ENCODE measurements at regions not wholly inside any gene's neighbourhood (a gene's known extent, or its start where the extent isn't known, plus 50 kb on each side); places are given as distances from the start of the nearest gene placed in this dataset.

DNA sequence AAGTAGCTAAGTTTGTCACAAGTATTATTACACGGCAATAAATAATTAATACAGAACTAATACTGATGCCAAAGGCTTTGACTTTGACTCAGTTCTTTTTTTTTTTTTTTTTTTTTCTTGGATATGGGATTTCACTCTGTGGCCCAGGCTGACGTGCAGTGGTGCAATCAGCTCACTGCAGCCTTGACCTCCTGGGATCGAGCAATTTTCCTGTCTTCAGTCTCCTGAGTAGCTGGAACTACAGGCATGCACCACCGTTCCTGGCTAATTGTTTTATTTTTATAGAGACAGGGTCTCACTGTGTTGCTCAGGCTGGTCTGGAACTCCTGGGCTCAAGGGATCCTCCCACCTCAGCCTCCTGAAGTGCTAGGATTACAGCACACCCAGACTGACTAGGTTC is 284.5 kb downstream of the SS18 start:
- CTCF ChIA-PET, result no interaction called here
- Mint-ChIP-seq H3K36me3 (ENCODE audit: low read depth) (no peaks in the 10 kb centered on the region), H3K4me1 (ENCODE audit: low read depth) (no peaks in the 10 kb centered on the region), H3K9me3 (no peaks in the 10 kb centered on the region), H3K4me3 (no peak overlapping the region), H3K27me3 (peaks cover 7% of the 10 kb centered on the region), H3K27ac (no peak overlapping the region)
- POLR2A ChIA-PET, result no interaction called here
- DNase-seq (no peak), ATAC-seq (no peak)
- intact Hi-C loops (cut with micrococcal nuclease), result no loop called here
- TF ChIP-seq CTCF (IDR thresholded peaks at IDR 0.05), result no peak

DNA sequence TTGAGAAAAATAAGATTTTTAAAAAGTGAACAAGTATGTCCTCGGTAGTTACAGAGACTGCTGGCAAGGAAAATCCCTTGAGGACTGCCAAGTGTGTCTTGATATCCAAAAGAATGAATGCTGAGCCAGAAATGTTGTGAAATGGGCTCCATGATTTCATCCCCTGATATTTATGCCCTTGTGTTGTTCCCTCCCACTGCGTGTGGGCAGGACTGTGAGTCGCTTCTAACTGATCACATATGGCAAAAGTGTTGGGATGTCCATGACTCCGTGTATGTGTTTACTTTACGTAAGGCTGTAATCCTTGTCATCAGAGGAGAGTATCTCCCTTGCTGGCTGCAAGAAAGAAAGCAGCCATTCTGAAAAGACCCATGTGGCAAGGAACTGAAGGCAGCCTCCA is 285.1 kb downstream of the SS18 start:
- no peaks in the 10 kb centered on the region for H3K9me3 Mint-ChIP-seq
- no peaks in the 10 kb centered on the region for H3K4me1 Mint-ChIP-seq (ENCODE audit: low read depth)
- intact Hi-C loops (cut with micrococcal nuclease), result no loop called here
- CTCF ChIA-PET, result no interaction called here
- TF ChIP-seq CTCF (IDR thresholded peaks at IDR 0.05), result no peak
- H3K27ac Mint-ChIP-seq, result no peak overlapping the region
- no peak overlapping the region for H3K4me3 Mint-ChIP-seq
- POLR2A ChIA-PET, result no interaction called here
- H3K27me3 Mint-ChIP-seq, result peaks cover 7% of the 10 kb centered on the region
- no peaks in the 10 kb centered on the region for H3K36me3 Mint-ChIP-seq (ENCODE audit: low read depth)
- no peak for ATAC-seq
- no peak for DNase-seq

GRCh38 chr18:25799231-25799630 is 291.2 kb downstream of the SS18 start:
- H3K36me3 Mint-ChIP-seq (ENCODE audit: low read depth), result no peaks in the 10 kb centered on the region
- no peaks in the 10 kb centered on the region for H3K4me1 Mint-ChIP-seq (ENCODE audit: low read depth)
- ChIA-PET POLR2A (no interaction called here), CTCF (no interaction called here)
- intact Hi-C loops (cut with micrococcal nuclease), result no loop called here
- ATAC-seq (no peak), DNase-seq (no peak)
- H3K27ac Mint-ChIP-seq, result no peak overlapping the region
- H3K9me3 Mint-ChIP-seq, result peaks cover 2% of the 10 kb centered on the region
- H3K4me3 Mint-ChIP-seq, result no peak overlapping the region
- no peak for TF ChIP-seq CTCF (IDR thresholded peaks at IDR 0.05)
- H3K27me3 Mint-ChIP-seq, result peaks cover 9% of the 10 kb centered on the region

GRCh38 chr18:25798046-25798445 is 292.4 kb downstream of the SS18 start:
- H3K27ac Mint-ChIP-seq, result no peak overlapping the region
- H3K9me3 Mint-ChIP-seq, result peaks cover 2% of the 10 kb centered on the region
- H3K27me3 Mint-ChIP-seq, result peaks cover 6% of the 10 kb centered on the region
- POLR2A ChIA-PET, result no interaction called here
- H3K4me3 Mint-ChIP-seq, result no peak overlapping the region
- TF ChIP-seq CTCF (IDR thresholded peaks at IDR 0.05), result no peak
- no peaks in the 10 kb centered on the region for H3K4me1 Mint-ChIP-seq (ENCODE audit: low read depth)
- H3K36me3 Mint-ChIP-seq (ENCODE audit: low read depth), result no peaks in the 10 kb centered on the region
- intact Hi-C loops (cut with micrococcal nuclease), result no loop called here
- ATAC-seq (no peak), DNase-seq (no peak)
- CTCF ChIA-PET, result interaction anchor here (0.7 kb wide), 1 partner anchor 56 kb away, joined by 3 read pairs; no protein-coding TSS in a partner anchor

GRCh38 chr18:25795213-25795612 is 295.2 kb downstream of the SS18 start:
- no peak for TF ChIP-seq CTCF (IDR thresholded peaks at IDR 0.05)
- CTCF ChIA-PET, result interaction anchor here (0.8 to 1.4 kb wide), 3 partner anchors 32 to 126 kb away, joined by 3 read pairs; no protein-coding TSS in a partner anchor
- peaks cover 2% of the 10 kb centered on the region for H3K27me3 Mint-ChIP-seq

More at GRCh38 chr18:25795213-25795612, 295.2 kb downstream of the SS18 start:
- Mint-ChIP-seq H3K36me3 (ENCODE audit: low read depth) (no peaks in the 10 kb centered on the region), H3K4me3 (no peak overlapping the region), H3K27ac (no peak overlapping the region), H3K4me1 (ENCODE audit: low read depth) (no peaks in the 10 kb centered on the region), H3K9me3 (peaks cover 2% of the 10 kb centered on the region)
- DNase-seq (no peak), ATAC-seq (no peak)
- intact Hi-C loops (cut with micrococcal nuclease), result no loop called here
- POLR2A ChIA-PET, result interaction anchor here (0.7 kb wide), 1 partner anchor 915 kb away, joined by 3 read pairs; no protein-coding TSS in a partner anchor
